ENCODE measurements at regions not wholly inside any gene's neighbourhood (a gene's known extent, or its start where the extent isn't known, plus 50 kb on each side); places are given as distances from the start of the nearest gene placed in this dataset.
"Not testable (repeated sequence)": the region's sequence is repeated elsewhere in the genome, so short reads cannot be mapped to it uniquely, and the experiment has no call there.

- H2AFZ ChIP-seq (ENCODE audit: low read length); H3K14ac ChIP-seq (ENCODE audit: insufficient read length); CTCF ChIA-PET (ENCODE audit: partially characterized antibody); H3K4me2 ChIP-seq (ENCODE audit: insufficient read depth in 1 of 2, low read depth in 2 of 2, low read length in 2 of 2); H3K79me1 ChIP-seq (ENCODE audit: low read depth, low read length); FAIRE-seq; H3K9ac ChIP-seq (replicated peaks in 1 of 4; ENCODE audit: extremely low read depth in 1 of 4, low read depth in 3 of 4, low read length in 3 of 4); DNase-seq (ENCODE audit: low read depth in 1 of 2, low spot score in 2 of 2); H2BK15ac ChIP-seq (ENCODE audit: low read length); H4K20me1 ChIP-seq (replicated peaks in 1 of 2; ENCODE audit: control insufficient read depth in 1 of 2, insufficient read depth in 2 of 2, low read length in 2 of 2); POLR2A ChIA-PET (ENCODE audit: partially characterized antibody); H3K23ac ChIP-seq (ENCODE audit: insufficient read length); H3K27ac ChIP-seq (ENCODE audit: low read depth, low read length); H2BK5ac ChIP-seq (ENCODE audit: low read depth, low read length); H3K27me3 ChIP-seq (replicated peaks in 1 of 4; ENCODE audit: control insufficient read depth in 3 of 4, extremely low read depth in 1 of 4, insufficient read depth in 3 of 4, low read length in 3 of 4); H2BK120ac ChIP-seq (replicated peaks; ENCODE audit: low read depth, low read length); H4K91ac ChIP-seq (replicated peaks; ENCODE audit: insufficient read length, low read length); H3K18ac ChIP-seq (ENCODE audit: extremely low read depth, low read length); H3K4me1 ChIP-seq (replicated peaks in 1 of 4; ENCODE audit: control insufficient read depth in 3 of 4, insufficient read depth in 4 of 4, low read length in 3 of 4); H4K8ac ChIP-seq (ENCODE audit: extremely low read depth, insufficient read depth, low read length); H2BK12ac ChIP-seq (ENCODE audit: low read depth, low read length); H3K56ac ChIP-seq (replicated peaks; ENCODE audit: insufficient read length, low read depth, low read length); H3K4ac ChIP-seq (replicated peaks; ENCODE audit: insufficient read length, low read depth, low read length); H3K79me2 ChIP-seq (ENCODE audit: control insufficient read depth in 1 of 2, insufficient read depth in 2 of 2, low read length in 2 of 2); H4K5ac ChIP-seq (ENCODE audit: insufficient read length, low read depth, low read length); H3K36me3 ChIP-seq (ENCODE audit: control insufficient read depth in 2 of 4, insufficient read depth in 4 of 4, low read length in 3 of 4); H2BK20ac ChIP-seq (ENCODE audit: low read length); H2AK5ac ChIP-seq (ENCODE audit: low read depth, low read length); H3K4me3 ChIP-seq (ENCODE audit: extremely low read depth in 1 of 4, insufficient read depth in 2 of 4, low read depth in 3 of 4, low read length in 4 of 4): not testable (repeated sequence)
- H3K9me3 ChIP-seq (ENCODE audit: insufficient read depth in 2 of 2, low read depth in 1 of 2, low read length in 1 of 2) = peaks cover 36 to 76% of the 10 kb centered on the region in 2 experiments
- 87 to 96% methylated on average over 7 to 11 of the region's 11 CpGs for WGBS, 2 experiments (ENCODE audit: extremely low coverage in 1 of 2, insufficient coverage in 1 of 2, insufficient read length in 1 of 2, insufficient replicate concordance in 2 of 2, low coverage in 1 of 2, low lambda C conversion rate in 2 of 2, missing lambda C conversion rate in 1 of 2)
- H3K23me2 ChIP-seq (ENCODE audit: low read depth, low read length) = peaks cover 30% of the 10 kb centered on the region
Observed at GRCh38 chr21:7932113-7932512, 2589.3 kb upstream of the TPTE start.

DNA sequence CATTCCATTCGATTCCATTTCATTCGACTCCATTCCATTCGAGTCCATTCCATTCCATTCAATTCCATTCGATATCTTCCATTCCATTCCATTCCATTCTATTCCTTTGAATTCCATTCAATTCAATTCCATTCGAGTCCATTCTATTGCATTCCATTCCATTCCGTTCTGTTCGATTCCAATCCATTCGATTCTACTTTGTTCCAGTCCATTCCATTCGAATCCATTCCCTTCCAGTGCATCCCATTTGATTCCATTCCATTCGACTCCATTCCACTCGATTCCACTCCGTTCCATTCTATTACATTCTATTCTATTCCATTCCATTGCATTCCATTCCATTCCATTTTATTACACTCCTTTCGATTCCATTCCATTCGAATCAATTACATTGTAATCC lies 2588.5 kb upstream of the TPTE start:
- H3K27me3 ChIP-seq (replicated peaks in 1 of 4; ENCODE audit: control insufficient read depth in 3 of 4, extremely low read depth in 1 of 4, insufficient read depth in 3 of 4, low read length in 3 of 4); H2AK5ac ChIP-seq (ENCODE audit: low read depth, low read length); H2BK120ac ChIP-seq (replicated peaks; ENCODE audit: low read depth, low read length); DNase-seq (ENCODE audit: low read depth in 1 of 2, low spot score in 2 of 2); H4K91ac ChIP-seq (replicated peaks; ENCODE audit: insufficient read length, low read length); H3K23ac ChIP-seq (ENCODE audit: insufficient read length); H4K20me1 ChIP-seq (replicated peaks in 1 of 2; ENCODE audit: control insufficient read depth in 1 of 2, insufficient read depth in 2 of 2, low read length in 2 of 2); H3K79me2 ChIP-seq (ENCODE audit: control insufficient read depth in 1 of 2, insufficient read depth in 2 of 2, low read length in 2 of 2); H3K14ac ChIP-seq (ENCODE audit: insufficient read length); H3K18ac ChIP-seq (ENCODE audit: extremely low read depth, low read length); FAIRE-seq; H3K9ac ChIP-seq (replicated peaks in 1 of 4; ENCODE audit: extremely low read depth in 1 of 4, low read depth in 3 of 4, low read length in 3 of 4); H3K4me1 ChIP-seq (replicated peaks in 1 of 4; ENCODE audit: control insufficient read depth in 3 of 4, insufficient read depth in 4 of 4, low read length in 3 of 4); H3K4ac ChIP-seq (replicated peaks; ENCODE audit: insufficient read length, low read depth, low read length); H4K8ac ChIP-seq (ENCODE audit: extremely low read depth, insufficient read depth, low read length); H3K56ac ChIP-seq (replicated peaks; ENCODE audit: insufficient read length, low read depth, low read length); H3K79me1 ChIP-seq (ENCODE audit: low read depth, low read length); H2BK5ac ChIP-seq (ENCODE audit: low read depth, low read length); H3K36me3 ChIP-seq (ENCODE audit: control insufficient read depth in 2 of 4, insufficient read depth in 4 of 4, low read length in 3 of 4); H2BK20ac ChIP-seq (ENCODE audit: low read length); CTCF ChIA-PET (ENCODE audit: partially characterized antibody); H3K4me3 ChIP-seq (ENCODE audit: extremely low read depth in 1 of 4, insufficient read depth in 2 of 4, low read depth in 3 of 4, low read length in 4 of 4); H2BK12ac ChIP-seq (ENCODE audit: low read depth, low read length); POLR2A ChIA-PET (ENCODE audit: partially characterized antibody); H3K4me2 ChIP-seq (ENCODE audit: insufficient read depth in 1 of 2, low read depth in 2 of 2, low read length in 2 of 2); H3K27ac ChIP-seq (ENCODE audit: low read depth, low read length); H4K5ac ChIP-seq (ENCODE audit: insufficient read length, low read depth, low read length); H2AFZ ChIP-seq (ENCODE audit: low read length); H2BK15ac ChIP-seq (ENCODE audit: low read length): not testable (repeated sequence)
- H3K9me3 ChIP-seq (ENCODE audit: insufficient read depth in 2 of 2, low read depth in 1 of 2, low read length in 1 of 2) = peaks cover 39 to 83% of the 10 kb centered on the region in 2 experiments
- 88 to 100% methylated on average over 10 to 14 of the region's 14 CpGs for WGBS, 2 experiments (ENCODE audit: extremely low coverage in 1 of 2, insufficient coverage in 1 of 2, insufficient read length in 1 of 2, insufficient replicate concordance in 2 of 2, low coverage in 1 of 2, low lambda C conversion rate in 2 of 2, missing lambda C conversion rate in 1 of 2)
- peaks cover 32% of the 10 kb centered on the region for H3K23me2 ChIP-seq (ENCODE audit: low read depth, low read length)

All from H1 (cell line).